Left lobe of liver (tissue), 2 donors: ENCODE measurements at regions not wholly inside any gene's neighbourhood (a gene's known extent, or its start where the extent isn't known, plus 50 kb on each side); places are given as distances from the start of the nearest gene placed in this dataset.

ENCODE experiments used
- ATAC-seq: fragments of 200-7000 bp; cut with Tn5 transposase; one replicate; pipeline ENCODE4 v1.9.1; 2020; ENCODE audit warnings: mild to moderate bottlenecking, moderate library complexity
- DNase-seq: peaks from one replicate; pipeline ENCODE4 v3.0.0-alpha.2; 2020; ENCODE audit warnings: low spot score
- donor health status: DM: no; HTN: no; CAD: no; lungs with moderate emphysema.
- donor health status: DM: no; HTN: yes; CAD: no.

DNA sequence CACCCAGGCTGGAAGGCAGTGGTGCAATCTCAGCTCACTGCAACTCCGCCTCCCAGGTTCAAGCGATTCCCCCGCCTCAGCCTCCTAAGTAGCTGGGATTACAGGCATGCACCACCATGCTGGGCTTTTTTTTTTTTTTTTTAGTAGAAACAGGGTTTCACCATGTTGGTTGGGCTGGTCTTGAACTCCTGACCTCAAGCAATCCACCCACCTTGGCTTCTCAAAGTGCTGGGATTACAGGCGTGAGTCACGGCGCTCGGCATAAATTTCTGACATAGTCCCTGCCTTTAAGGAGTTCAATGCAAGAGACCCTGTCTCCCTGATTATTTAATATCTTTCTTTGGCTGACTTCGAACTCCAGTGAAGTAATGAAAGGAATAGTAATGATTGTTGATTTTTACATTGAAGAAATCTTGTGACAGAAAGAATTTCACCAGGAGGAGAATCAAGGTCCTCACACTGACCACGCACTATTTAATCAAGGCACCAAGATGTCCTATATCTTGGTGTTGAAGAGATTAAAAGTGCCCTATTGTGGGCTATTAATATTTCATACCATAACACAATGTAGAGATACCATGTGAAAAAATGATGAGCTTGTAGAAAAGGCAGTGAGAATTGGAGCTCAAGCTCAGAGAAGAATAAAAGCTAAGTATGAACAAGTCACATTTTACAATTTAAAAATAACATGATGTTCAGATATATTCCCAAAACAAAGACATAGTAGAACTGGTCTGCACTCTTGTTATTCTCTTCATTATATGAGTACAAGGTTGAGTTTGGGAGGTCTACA lies 71.6 kb upstream of the BLID start:
- no peak for ATAC-seq
- DNase-seq = no peak

DNA sequence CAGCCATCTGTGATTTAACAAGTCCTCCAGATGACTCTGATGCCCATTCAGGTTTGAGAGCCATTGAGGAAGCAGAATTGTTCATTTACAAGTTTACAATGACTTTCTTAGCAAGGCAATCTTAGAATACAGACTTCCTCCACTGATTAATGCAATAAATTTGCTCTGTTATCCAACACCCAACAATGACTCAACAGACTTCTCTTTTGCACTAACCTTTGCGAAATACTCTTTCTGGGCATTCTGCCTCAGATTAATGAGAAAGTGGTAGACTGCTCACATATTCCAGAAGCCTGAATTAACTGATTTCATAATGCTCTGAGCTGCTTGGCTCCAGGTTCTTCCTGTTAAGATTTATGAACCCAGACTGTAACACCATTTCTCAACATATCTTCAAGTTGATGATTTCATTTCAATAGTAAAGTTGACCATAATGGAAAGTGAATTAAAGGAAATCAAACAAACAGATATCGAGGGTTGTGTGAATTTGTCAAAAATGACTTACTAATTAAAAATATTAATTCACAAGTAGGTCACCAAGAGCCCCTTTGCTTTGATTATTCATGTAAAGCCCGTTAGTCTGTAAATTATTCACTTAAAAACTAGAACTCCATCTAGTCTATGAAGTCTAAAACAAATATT lies 70.5 kb upstream of the BLID start:
- no peak for DNase-seq
- ATAC-seq = peak; percentile 65

DNA sequence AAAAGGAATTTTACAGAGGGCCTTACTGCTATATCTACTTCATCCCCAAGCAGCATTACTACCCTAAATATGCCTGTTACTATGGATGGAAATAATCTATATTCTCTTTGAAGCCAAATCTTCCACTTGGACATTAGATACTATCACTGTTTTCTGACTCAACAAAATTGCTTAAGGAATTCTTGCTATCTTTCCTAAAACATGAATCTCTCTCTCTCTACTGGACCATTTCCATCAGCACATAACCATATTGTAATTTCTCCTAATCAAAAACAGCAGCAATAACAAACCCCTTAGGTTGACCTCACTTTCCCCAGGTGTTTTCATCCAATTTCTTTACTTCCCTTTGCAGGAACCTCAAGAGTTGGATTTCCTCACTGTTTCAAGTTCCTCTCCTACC lies 67.9 kb upstream of the BLID start:
- no peak for ATAC-seq
- DNase-seq = no peak

DNA sequence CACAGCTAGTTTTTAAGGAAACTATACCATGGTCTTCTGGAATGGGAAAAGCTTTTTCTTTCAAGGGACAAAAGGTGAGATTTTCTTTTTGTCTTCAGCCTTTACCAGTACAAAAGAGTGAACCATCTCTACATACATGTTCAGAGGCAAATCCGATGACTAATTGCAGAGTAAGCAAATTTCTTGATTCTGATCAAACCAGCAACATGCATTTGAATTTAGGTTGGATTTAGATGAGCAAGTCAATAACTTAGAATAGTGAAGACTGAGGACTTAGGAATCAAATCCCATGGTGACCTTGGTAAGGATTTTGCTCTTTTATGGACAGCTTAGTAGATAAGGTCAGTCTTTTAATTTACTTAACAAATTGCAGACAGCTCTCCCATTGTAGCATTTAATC lies 65.9 kb upstream of the BLID start:
- DNase-seq (no peak), ATAC-seq (no peak)

DNA sequence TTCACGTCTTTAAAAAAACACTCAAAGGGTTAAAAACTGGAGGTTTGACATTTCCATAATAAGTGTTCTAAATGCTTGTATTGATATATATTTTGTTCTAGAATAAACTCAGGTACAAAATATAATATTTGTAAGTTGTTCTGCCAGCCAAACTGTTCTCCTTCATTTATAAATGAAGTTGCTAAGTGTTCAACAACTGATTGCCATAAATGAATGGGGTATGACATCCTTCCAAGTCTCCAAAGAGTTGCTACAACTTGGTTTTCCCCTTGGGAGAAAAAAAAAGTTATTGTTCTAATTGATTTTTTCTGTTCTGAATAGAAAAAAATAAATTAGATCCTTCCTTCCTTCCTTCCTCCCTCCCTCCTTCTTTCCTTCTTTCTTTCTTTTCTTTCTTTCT lies 65.4 kb upstream of the BLID start:
- ATAC-seq (no peak), DNase-seq (no peak)

DNA sequence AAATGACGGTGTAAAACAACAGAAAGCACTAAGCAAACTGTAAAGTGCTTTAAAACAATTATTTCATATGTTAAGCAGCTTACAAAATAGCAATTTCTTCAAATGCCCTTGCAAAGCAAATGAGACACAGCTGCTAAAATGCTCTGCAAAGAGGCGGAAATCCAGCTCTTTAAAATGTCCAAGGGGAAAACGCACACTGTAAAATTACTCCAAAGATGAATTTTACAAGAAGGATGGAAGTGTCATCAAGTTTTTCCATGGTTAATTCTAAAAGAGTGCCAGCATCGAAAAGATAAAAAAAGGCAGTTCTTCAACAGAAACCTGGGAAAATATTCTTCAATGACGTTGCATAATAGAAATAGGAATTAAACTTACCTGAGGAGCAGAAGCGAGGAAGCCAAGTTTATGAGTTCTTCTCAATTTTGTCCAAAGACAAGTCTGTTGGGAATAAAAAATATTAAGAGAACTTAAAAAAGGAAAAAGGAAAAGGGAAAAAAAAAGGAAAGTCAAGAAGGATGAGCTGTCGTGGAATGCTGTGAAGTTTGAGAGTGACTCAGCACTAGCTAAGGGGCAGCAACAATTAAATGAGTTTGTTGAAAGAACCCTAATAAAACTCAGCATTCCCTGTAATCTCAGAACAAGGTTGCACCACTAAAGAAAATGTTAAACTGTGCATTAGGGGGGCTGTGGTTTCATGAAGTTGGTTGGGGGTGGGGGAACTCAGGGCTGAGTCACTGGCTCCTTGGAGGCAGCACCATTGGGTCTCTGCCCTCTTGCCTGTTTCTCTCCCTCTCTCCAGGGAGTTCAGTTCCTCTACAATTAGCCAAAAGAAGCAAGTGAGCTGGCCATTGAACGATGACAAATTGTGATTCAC lies 64.2 kb upstream of the BLID start:
- ATAC-seq (no peak), DNase-seq (no peak)

DNA sequence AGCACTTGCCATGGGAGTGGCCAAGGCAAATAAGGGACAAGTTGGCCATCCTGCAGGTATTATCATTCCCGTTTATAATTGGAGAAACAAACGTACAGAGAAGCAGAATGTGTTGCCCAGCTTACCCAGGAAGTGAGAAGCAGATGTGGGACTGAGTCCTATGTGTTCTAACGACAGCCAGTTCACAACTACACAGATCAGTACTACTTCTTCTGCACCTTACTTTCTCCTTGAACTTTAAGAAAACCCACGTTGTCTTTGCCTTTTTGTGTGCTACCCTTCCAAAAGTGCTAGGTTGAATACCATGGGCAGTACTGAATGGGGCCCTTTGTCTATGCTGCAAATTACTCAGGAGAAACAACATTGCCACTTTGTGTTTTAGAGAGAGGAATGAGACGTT lies 62.8 kb upstream of the BLID start:
- no peak for ATAC-seq
- DNase-seq = no peak

DNA sequence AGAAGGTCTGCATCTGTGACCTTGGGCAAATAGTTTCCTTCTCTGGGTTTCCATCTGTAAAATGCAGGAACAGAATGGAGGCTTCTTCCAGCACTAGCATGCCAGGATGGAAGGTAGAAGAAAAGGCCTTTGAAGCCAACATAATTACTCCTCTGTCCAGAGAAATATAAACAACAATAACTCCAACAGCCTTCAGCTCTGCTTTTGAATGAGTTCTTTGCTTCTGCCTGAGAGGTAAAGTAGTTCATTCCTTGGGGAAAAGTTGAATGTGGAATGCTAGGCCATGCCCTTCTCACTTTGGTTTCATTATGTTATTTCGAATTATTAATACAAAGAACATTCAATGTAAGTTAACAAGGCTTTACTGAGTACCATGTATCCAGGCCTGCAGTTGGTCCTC lies 61.2 kb upstream of the BLID start:
- ATAC-seq (no peak), DNase-seq (no peak)

DNA sequence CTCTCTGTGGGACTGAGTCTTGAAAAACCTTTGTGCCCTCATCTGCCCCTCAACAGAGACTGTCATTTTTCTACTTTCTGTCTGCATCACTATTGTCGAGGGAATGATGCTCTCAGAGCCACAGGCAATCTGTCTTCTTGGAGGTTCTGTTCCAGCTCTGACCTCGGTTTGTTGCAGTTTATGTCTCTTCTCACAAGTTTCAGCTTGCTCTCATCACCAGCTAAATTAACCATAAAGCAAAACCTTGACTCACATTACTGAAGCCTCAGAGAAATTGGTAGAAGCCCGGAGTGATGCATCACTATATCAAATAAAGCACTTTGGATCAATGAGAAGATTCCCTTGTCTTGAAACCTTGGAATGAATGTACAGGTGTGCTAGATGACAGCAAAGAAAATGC lies 60.6 kb upstream of the BLID start:
- no peak for DNase-seq
- ATAC-seq = no peak

DNA sequence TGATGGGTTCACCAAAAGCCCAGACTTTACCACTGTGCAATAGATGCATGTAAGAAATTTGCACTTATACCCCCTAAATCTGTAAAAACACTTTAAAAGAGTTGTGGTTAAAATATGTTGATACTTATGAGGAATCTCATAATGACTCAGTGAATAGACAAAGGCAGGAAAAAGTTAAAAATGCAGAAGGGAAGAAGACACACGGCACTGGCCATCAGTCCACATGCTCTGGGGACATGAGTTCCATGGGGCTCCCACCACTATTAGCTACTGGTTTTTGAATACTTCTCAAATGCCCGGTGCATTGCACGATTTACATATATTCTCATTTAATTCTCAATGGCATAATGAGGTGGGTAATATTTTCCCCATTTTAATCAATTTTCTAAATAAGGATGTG lies 59.3 kb upstream of the BLID start:
- ATAC-seq = no peak
- DNase-seq = no peak

DNA sequence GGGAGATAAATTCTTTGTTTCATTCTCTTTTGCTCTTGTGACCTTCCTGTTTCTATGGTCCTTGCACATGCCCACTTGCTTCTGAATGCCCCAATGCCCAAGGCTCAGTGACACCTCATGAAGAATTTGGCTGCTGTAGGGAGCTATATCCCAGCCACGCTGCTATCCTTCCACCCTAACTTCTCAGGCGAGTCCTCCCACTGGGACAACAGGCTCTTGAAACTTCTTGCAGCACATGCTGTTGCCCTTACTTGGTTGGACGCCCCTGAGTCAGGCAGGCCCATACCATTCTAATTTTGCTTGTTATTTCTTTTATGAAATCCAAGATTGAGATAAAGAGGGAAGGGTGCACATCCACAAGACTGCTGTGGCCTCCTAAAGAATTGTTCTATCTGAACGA lies 57.6 kb upstream of the BLID start:
- DNase-seq = no peak
- no peak for ATAC-seq

DNA sequence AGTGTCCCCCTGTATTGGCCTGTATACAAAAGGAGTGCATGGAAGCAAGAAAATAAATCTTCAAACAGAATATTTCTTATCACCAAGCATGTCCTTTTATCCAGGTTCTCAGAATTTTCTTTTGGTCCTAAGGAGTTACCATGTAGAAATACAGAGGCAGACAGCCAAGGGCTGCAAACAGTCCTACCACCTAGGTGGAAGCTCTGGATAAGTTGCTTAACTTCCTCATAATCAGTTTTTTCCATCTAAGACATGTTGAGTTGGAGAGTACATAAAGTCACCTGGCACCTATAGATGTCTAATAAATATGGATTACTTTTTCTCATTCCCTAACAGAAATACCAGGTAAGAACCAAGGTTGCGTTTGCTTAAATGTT lies 57.0 kb upstream of the BLID start:
- DNase-seq (no peak), ATAC-seq (no peak)

DNA sequence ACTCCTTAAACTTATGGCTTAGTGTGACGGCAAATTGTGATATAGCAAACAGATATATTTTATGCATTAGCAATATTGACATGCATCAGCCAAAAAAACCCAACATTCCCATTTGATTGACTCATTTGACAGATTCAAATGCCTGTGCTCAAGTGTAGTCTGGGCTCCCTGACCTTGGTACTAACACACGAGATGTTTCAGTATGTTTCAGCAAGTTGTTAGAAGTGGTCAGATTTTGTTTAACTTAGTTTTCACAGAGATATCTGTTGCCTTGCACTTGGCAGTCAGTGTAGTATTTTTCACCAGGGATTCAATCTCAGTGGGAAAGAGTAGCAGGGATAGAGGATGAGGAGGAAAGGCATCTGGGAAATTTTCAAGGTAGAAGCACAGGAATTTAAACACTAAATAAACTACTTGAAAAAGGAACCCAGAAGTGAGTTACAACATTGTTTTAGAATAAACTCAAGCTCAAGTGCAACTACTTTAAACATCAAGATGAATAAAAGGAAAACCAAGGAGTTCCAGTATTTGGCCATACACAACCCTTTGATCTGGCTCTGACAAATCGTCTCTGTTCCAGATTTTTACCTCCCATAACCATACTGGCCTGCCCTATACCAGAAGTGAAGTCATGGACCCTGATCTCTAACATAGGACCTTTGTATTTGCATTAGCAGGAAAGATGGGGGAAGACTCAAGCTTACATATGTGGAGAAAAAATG lies 56.5 kb upstream of the BLID start:
- no peak for DNase-seq
- ATAC-seq = no peak

DNA sequence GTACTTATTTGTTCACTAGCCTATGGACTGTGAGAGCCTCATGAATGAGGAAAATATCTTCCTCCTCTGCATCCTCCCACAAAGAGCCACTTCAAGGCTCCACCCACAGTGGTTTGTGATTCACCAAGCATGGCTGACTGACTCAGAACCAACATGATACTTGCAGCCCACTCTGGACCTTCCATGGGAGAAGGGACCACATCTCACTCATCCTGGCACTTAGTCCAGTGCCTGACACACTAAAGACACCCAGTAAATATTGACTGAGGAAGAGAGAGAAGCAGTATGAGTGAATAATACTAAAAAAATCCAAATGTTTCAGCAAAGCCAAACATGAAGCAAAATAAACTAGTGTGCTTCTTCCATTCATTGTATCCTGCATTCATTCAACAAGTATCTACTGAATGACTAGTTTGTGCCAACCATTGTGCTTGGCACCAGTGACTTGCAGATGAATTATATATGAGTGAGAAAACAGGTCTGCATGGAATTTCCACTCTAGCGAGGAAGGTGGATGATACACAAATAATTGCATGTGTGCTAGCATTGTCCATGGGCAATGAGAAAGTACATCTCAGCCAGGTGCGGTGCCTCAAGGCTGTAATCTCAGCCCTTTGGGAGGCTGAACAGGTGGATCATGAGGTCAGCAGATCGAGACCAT lies 54.9 kb upstream of the BLID start:
- ATAC-seq (no peak), DNase-seq (no peak)

DNA sequence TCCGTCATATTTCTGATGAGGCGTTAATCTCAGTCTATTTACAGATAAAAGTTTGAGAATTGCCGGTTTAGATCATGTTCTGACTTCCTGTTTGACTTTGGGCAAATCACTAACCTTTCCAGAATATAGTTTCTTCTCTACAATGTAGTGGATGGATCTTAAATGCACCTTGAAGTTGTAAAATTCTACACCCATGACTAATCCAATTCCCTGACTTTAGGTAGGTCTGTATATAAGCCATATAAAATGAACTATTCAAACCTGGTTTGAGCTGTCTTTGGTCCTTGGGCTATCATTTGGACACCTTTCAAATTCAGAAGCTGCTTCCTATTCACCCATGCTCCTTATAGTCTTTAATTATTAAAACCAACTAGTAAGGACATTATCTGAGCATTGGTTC lies 52.2 kb upstream of the BLID start:
- ATAC-seq = no peak
- DNase-seq = no peak

DNA sequence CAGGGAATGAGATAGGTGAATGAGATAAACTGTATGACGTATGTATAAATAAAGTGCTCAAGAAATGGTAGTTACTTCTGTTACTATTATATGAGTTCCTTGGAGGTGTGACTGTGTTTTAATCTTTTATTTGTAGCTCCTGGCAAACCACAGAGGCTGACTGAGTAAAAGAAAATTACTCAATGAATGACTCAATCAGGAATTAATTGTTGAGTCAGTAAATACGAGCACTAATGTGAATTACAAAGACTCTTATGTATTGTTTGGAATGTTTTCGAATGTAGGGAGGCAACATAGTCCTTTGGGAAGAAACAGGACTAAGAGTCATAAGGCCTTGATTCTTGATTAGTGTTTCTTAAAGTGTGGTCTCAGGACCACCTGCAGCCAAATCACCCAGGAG lies 51.1 kb upstream of the BLID start:
- ATAC-seq (no peak), DNase-seq (no peak)

DNA sequence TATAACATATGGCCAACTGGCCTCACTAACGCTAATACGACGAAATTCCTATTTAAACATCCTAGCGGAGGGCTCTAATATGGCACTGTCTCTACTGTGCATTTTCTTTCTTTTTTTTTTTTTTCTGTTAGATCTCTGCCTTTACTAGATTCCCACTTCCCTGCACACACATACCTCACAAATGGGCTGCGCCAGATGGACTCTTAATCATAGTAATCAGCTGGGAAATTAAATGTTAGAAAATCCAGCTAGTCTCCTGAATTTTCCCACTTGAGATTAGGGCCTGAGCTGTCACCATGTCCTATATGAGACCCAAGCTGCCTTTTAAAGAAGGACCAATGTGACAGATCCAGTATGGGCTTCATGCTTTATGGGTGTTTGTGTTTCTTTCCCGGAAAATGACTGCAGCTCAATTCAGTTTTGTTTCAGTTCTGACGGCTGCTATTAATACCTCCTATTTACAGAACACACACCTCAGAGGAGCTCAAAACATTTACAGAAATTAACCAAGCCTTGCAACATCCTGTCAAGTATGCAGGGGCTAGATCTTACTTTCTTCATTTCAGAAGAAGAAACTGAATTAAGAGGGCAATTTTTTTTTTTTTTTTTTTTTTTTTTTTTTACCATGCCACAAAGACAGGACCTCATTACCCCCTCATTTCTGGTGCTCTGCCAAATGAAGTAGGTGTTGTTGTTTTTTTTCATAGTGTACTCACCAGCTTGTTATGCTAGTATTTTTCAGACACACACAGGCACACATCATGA lies 49.8 kb upstream of the BLID start:
- DNase-seq = no peak
- no peak for ATAC-seq
